LNCaP clone FGC (cell line): ENCODE measurements at regions not wholly inside any gene's neighbourhood (a gene's known extent, or its start where the extent isn't known, plus 50 kb on each side); places are given as distances from the start of the nearest gene placed in this dataset.
"Not testable (repeated sequence)": the region's sequence is repeated elsewhere in the genome, so short reads cannot be mapped to it uniquely, and the experiment has no call there.

Experiments used
- DNase-seq: peaks from one replicate; pipeline ENCODE4 v3.0.0-alpha.2; 2011; ENCODE audit warnings: low read depth
- H3K4me3 ChIP-seq: 2 replicates; pipeline ENCODE4 v1.5.1; 2011; ENCODE audit warnings: mild to moderate bottlenecking, low read depth, low read length, control low read depth
- TF ChIP-seq, protein P1 (sequence below): IDR thresholded peaks from 2 replicates; pipeline ENCODE4 v1.5.1; 2012; ENCODE audit warnings: mild to moderate bottlenecking; ENCODE audit not compliant: control insufficient read depth, insufficient read depth; ENCODE audit errors: extremely low read depth

DNA sequence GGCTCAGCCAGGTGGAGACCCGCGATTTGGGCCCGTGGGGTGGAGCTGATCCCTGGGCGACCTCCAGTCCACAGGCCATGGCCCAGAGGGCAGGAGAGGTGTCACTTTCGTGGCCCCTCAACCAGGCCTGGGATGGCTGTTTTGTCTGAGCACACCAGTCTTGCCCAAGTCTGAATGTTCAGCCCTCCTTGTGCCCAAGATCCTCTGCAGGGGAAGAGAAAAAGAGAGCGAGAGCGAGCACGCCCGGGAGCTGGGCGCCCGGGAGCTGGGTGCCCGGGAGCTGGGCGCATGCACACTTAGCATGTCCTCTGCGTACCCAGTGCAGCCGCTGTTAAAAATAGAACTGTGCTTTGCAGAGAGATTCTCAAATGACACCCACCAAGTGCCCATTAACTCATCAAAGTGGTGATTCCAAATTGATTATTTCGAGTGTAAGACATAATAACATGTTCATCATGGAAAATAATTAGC is 403.3 kb upstream of the TNRC6C start:
- TF ChIP-seq, protein P1, sequence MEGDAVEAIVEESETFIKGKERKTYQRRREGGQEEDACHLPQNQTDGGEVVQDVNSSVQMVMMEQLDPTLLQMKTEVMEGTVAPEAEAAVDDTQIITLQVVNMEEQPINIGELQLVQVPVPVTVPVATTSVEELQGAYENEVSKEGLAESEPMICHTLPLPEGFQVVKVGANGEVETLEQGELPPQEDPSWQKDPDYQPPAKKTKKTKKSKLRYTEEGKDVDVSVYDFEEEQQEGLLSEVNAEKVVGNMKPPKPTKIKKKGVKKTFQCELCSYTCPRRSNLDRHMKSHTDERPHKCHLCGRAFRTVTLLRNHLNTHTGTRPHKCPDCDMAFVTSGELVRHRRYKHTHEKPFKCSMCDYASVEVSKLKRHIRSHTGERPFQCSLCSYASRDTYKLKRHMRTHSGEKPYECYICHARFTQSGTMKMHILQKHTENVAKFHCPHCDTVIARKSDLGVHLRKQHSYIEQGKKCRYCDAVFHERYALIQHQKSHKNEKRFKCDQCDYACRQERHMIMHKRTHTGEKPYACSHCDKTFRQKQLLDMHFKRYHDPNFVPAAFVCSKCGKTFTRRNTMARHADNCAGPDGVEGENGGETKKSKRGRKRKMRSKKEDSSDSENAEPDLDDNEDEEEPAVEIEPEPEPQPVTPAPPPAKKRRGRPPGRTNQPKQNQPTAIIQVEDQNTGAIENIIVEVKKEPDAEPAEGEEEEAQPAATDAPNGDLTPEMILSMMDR = no peak
- no peak overlapping the region for H3K4me3 ChIP-seq
- no peak for DNase-seq

DNA sequence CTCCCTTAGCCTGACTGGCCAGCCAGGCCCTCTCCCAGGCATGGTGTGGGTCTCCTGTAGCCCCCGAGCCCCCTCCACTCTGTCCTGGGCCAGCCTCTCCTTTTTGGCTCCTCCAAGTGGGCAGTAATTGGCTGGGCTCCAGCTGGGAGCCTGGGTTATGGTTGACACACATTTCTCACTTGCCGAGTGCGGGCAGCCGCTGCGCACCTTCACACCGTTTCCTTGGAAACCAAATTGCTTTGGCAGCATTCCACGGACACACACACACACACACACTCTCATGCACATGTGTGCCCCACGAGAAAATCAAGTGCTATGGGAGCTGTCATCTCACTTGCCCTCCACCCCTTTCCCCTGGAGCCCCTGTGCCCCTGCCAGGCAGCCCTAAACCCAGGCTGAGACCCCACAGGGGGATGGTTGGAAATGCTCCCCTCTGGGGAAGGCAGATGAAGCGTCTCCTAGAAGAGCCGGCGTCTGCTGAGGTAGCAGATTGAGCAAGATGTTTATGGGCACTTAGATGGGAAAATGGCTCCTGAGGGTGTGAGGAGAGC is 402.7 kb upstream of the TNRC6C start:
- TF ChIP-seq, protein P1 = no peak
- no peak for DNase-seq
- no peak overlapping the region for H3K4me3 ChIP-seq

DNA sequence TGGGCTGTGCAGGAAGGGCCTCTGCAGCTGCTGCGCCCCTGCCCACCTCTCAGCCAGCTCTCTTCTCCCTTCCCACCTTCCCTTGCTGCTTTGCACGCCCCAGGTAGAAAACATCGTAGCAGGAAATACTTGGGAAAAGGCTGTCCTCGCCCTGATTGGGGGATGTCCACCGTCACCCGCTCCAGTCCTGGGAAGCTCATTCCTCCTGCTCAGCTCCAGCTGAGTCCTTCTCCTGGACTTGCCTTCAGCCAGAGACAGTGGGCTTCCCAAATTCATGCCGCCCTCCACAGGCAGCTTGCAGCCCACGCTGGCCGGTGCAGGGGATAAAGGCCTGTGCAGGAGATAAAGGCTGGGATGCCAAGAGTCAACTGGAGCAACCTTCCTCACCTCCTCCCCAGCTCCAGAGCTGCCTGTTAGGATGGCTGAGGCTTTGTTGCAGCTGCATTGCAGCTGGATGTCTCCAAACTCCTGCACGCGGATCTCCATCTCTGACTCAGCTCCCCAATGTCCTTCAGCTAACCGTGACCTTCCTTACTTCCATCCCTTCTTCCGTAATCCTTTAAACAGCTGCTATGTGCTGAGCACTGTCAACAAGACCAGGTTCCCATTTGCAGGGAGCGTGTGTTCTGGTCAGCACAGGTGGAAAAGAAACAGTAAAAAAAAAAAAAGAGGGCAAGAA is 402.0 kb upstream of the TNRC6C start:
- no peak for DNase-seq
- no peak overlapping the region for H3K4me3 ChIP-seq
- TF ChIP-seq, protein P1 = no peak

DNA sequence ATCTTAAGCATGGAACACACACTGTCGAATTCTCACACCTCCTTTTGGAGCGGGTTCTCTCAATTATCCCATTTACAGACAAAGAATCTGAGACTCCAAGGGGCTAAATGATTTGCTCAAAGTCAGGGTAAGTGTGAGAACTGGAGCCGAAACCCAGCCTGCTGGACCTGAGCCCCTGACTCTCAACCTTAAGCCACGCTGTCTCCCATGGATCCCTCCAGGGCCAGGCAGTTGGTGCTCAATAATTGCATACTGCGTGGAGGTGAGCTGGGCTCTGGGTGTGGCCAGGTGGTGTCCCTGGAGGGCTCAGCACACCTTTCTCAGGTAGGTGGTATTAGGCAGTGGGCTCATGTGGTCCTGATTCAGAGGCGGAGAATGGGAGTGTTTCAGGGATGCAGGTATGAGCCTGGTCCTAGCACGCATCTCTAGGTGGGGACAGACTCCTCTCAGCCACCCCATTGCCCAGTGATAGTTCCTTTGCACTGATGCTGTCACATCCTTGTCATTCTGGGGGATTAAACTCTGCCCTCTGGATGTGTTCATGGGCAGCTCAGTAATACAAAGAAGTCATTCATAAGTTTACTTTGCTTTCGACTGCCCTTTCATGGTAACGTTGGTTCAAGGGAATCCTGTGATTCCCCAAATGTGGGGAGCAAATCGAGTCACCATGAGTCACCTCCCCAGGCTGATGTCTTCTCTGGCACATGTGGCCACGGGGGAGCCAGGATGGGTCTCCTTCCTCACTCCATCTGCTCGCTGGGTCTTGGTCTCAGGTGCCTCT is 399.5 kb upstream of the TNRC6C start:
- H3K4me3 ChIP-seq = no peak overlapping the region
- TF ChIP-seq, protein P1 = no peak
- DNase-seq = no peak

GRCh38 chr17:77560381-77560780 is 398.1 kb upstream of the TNRC6C start:
- no peak for DNase-seq
- no peak overlapping the region for H3K4me3 ChIP-seq
- TF ChIP-seq, protein P1 = no peak

DNA sequence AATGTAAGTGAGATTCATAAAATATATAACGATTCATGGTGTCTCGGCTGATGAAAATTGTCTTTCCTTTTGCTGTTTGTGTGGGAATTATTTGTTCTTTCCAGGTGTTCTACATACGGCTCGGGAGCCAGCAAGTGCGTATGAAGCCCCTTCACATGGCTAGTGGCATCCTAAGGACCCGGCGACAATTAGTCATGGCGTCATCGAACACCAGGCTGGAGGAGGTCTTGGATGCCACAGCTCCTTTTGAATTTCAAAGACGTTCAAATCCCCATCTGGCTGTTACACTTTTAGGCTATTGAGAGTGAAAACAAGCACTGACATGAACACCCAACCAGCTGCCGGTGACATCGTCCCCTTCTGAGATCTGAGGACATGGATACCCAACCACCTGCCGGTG is 397.7 kb upstream of the TNRC6C start:
- H3K4me3 ChIP-seq = no peak overlapping the region
- TF ChIP-seq, protein P1 = no peak
- no peak for DNase-seq

DNA sequence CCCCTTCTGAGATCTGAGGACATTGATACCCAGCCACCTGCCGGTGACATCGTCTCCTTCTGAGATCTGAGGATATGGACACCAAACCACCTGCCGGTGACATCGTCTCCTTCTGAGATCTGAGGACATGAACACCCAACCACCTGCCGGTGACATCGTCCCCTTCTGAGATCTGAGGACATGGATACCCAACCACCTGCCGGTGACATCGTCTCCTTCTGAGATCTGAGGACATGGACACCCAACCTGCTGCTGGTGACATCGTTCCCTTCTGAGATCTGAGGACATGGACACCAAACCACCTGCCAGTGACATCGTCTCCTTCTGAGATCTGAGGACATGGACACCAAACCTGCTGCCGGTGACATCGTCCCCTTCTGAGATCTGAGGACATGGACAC is 396.1 kb upstream of the TNRC6C start:
- DNase-seq, H3K4me3 ChIP-seq: not testable (repeated sequence)
